PC-3 (cell line): ENCODE measurements at regions not wholly inside any gene's neighbourhood (a gene's known extent, or its start where the extent isn't known, plus 50 kb on each side); places are given as distances from the start of the nearest gene placed in this dataset.

ENCODE experiments used
- ATAC-seq: fragments of 200-7000 bp; cut with Tn5 transposase; 2 replicates; pipeline ENCODE4 v1.9.1; 2020; ENCODE audit warnings: mild to moderate bottlenecking, moderate library complexity
- BruUV-seq: library from RNA; stranded (reverse); fragments of 400-500 nt; replicated peaks from 2 replicates; lab custom pipeline; 2021; lab: Mats Ljungman, UMichigan
- CTCF ChIA-PET: fragments of 300-600 bp; sonication (Branson Sonifier 250); formaldehyde crosslinking; loops from one replicate; lab custom pipeline; 2022; ENCODE audit warnings: antibody characterized with exemption; lab: Charles Lee
- POLR2A ChIA-PET: fragments of 300-600 bp; sonication (Branson Sonifier 250); formaldehyde crosslinking; loops from one replicate; lab custom pipeline; 2022; ENCODE audit warnings: antibody characterized with exemption; ENCODE audit not compliant: unreplicated experiment; lab: Charles Lee
- DNase-seq: peaks from one replicate; pipeline ENCODE4 v3.0.0-alpha.2; 2015
- H2AFZ ChIP-seq: fragments of 300-600 bp; sonication (generic); 2 replicates; pipeline ENCODE4 v1.6.0; 2016; ENCODE audit warnings: antibody characterized with exemption, low read length
- H3F3A ChIP-seq: fragments of 300-600 bp; sonication (generic); one replicate; pipeline ENCODE4 v1.6.0; 2017; ENCODE audit warnings: antibody characterized with exemption, low read length, control low read depth, mild to moderate bottlenecking; ENCODE audit not compliant: unreplicated experiment
- H3K27ac ChIP-seq: fragments of 300-600 bp; sonication (generic); 2 replicates; pipeline ENCODE4 v1.5.1; 2016; ENCODE audit warnings: mild to moderate bottlenecking, low read length
- H3K27me3 ChIP-seq: fragments of 300-600 bp; sonication (generic); 2 replicates; pipeline ENCODE4 v1.6.1; 2016; ENCODE audit warnings: low read length, mixed read lengths
- H3K36me3 ChIP-seq: fragments of 300-600 bp; sonication (generic); 2 replicates; pipeline ENCODE4 v1.6.1; 2016; ENCODE audit warnings: low read depth, mixed run types, low read length, mixed read lengths
- H3K4me1 ChIP-seq: fragments of 300-600 bp; sonication (generic); 2 replicates; pipeline ENCODE4 v1.5.1; 2016; ENCODE audit warnings: low read length; ENCODE audit not compliant: insufficient read depth
- H3K4me2 ChIP-seq: fragments of 300-600 bp; sonication (generic); 2 replicates; pipeline ENCODE4 v1.6.0; 2016; ENCODE audit warnings: low read length
- H3K4me3 ChIP-seq: fragments of 300-600 bp; sonication (generic); 2 replicates; pipeline ENCODE4 v1.5.1; 2016; ENCODE audit warnings: mild to moderate bottlenecking, low read length, mixed read lengths
- H3K79me2 ChIP-seq: fragments of 300-600 bp; sonication (generic); 2 replicates; pipeline ENCODE4 v1.6.1; 2017; ENCODE audit warnings: low read length, mixed read lengths
- H3K9ac ChIP-seq: fragments of 300-600 bp; sonication (generic); 2 replicates; pipeline ENCODE4 v1.6.0; 2016; ENCODE audit warnings: mild to moderate bottlenecking, low read length
- H3K9me2 ChIP-seq: fragments of 300-600 bp; sonication (generic); replicated peaks from 2 replicates; pipeline ENCODE4 v1.6.1; 2016; ENCODE audit warnings: mixed run types, low read length, mixed read lengths
- H3K9me3 ChIP-seq: fragments of 300-600 bp; sonication (generic); 2 replicates; pipeline ENCODE4 v1.6.1; 2016; ENCODE audit warnings: low read length, mixed read lengths
- H4K20me1 ChIP-seq: fragments of 300-600 bp; sonication (generic); 2 replicates; pipeline ENCODE4 v1.6.1; 2016; ENCODE audit warnings: low read length, mixed read lengths
- CTCF ChIP-seq: fragments of 300-600 bp; sonication (generic); conservative IDR thresholded peaks from 2 replicates; pipeline ENCODE4 v1.5.1; 2017; ENCODE audit warnings: antibody characterized with exemption, low read depth, mild to moderate bottlenecking, low read length
- EZH2 ChIP-seq: fragments of 300-600 bp; sonication (generic); IDR thresholded peaks from one replicate; pipeline ENCODE4 v1.6.1; 2017; ENCODE audit warnings: antibody characterized with exemption, mild to moderate bottlenecking, low read length; ENCODE audit not compliant: unreplicated experiment
- EZH2phosphoT487 ChIP-seq: fragments of 300-600 bp; sonication (generic); IDR thresholded peaks from 2 replicates; pipeline ENCODE4 v1.6.1; 2018; ENCODE audit warnings: mild to moderate bottlenecking, antibody characterized with exemption, low read length, borderline replicate concordance
- intact Hi-C: fragments of 100-400 bp; cut with micrococcal nuclease; formaldehyde crosslinking; loops from 2 replicates; pipeline ENCODE4 v1.9.0; 2023

- H3K27ac ChIP-seq, result no peak overlapping the region
- H3K79me2 ChIP-seq, result no peaks in the 10 kb centered on the region
- H3K4me2 ChIP-seq, result no peak overlapping the region
- no peak overlapping the region for H3K4me3 ChIP-seq
- H3K9me3 ChIP-seq, result no peaks in the 10 kb centered on the region
- peaks cover 9% of the 10 kb centered on the region; the same call in 1 of the 2 replicates for H3K27me3 ChIP-seq
- no peaks in the 10 kb centered on the region for H3K36me3 ChIP-seq
- ATAC-seq (no peak), DNase-seq (no peak)
- POLR2A ChIA-PET, result no interaction called here
- no peak overlapping the region for H3K9ac ChIP-seq
- CTCF ChIA-PET, result no interaction called here
- no peak overlapping the region for H2AFZ ChIP-seq
- no peak for TF ChIP-seq EZH2
- TF ChIP-seq EZH2phosphoT487, result no peak
- TF ChIP-seq CTCF, result no peak
- no peaks in the 10 kb centered on the region for H4K20me1 ChIP-seq
- H3K9me2 ChIP-seq, result no peaks in the 10 kb centered on the region
- BruUV-seq, result no TSS peak
- intact Hi-C loops, result no loop called here
- H3K4me1 ChIP-seq, result no peaks in the 10 kb centered on the region
- no peaks in the 10 kb centered on the region for H3F3A ChIP-seq
Observed at GRCh38 chr4:77220828-77221613, 64.0 kb downstream of the CCNG2 start.

- DNase-seq, result no peak
- ATAC-seq, result no peak
- H2AFZ ChIP-seq, result no peak overlapping the region
- H3F3A ChIP-seq, result no peaks in the 10 kb centered on the region
- no peaks in the 10 kb centered on the region for H3K9me2 ChIP-seq
- H4K20me1 ChIP-seq, result no peaks in the 10 kb centered on the region
- BruUV-seq, result no TSS peak
- H3K9me3 ChIP-seq, result no peaks in the 10 kb centered on the region
- TF ChIP-seq CTCF (no peak), EZH2 (no peak)
- POLR2A ChIA-PET, result no interaction called here
- H3K4me1 ChIP-seq, result no peaks in the 10 kb centered on the region
- CTCF ChIA-PET, result no interaction called here
- H3K4me3 ChIP-seq, result no peak overlapping the region
- no peaks in the 10 kb centered on the region for H3K36me3 ChIP-seq
- H3K9ac ChIP-seq, result no peak overlapping the region
- H3K27ac ChIP-seq, result no peak overlapping the region
- peaks cover 9% of the 10 kb centered on the region; the same call in 1 of the 2 replicates for H3K27me3 ChIP-seq
- H3K79me2 ChIP-seq, result no peaks in the 10 kb centered on the region
- intact Hi-C loops, result no loop called here
- no peak overlapping the region for H3K4me2 ChIP-seq
Observed at GRCh38 chr4:77225022-77225421, 68.0 kb downstream of the CCNG2 start.

GRCh38 chr4:77226939-77227705 lies 70.1 kb downstream of the CCNG2 start:
- ChIA-PET CTCF (no interaction called here), POLR2A (no interaction called here)
- no peak for DNase-seq
- Histone ChIP-seq H3K27me3 (peaks cover 9% of the 10 kb centered on the region; the same call in 1 of the 2 replicates), H3K27ac (no peak overlapping the region), H3K36me3 (no peaks in the 10 kb centered on the region), H3K9me3 (no peaks in the 10 kb centered on the region), H3K79me2 (no peaks in the 10 kb centered on the region), H3F3A (no peaks in the 10 kb centered on the region), H4K20me1 (no peaks in the 10 kb centered on the region), H3K4me3 (no peak overlapping the region), H3K9me2 (no peaks in the 10 kb centered on the region), H3K4me1 (no peaks in the 10 kb centered on the region), H3K9ac (no peak overlapping the region), H3K4me2 (no peak overlapping the region), H2AFZ (no peak overlapping the region)
- TF ChIP-seq EZH2phosphoT487 (no peak), EZH2 (no peak), CTCF (no peak)
- no TSS peak for BruUV-seq
- ATAC-seq, result no peak
- intact Hi-C loops, result no loop called here
